ENCODE measurements at regions not wholly inside any gene's neighbourhood (a gene's known extent, or its start where the extent isn't known, plus 50 kb on each side); places are given as distances from the start of the nearest gene placed in this dataset.

- no peak for TF ChIP-seq POLR2A (IDR thresholded peaks at IDR 0.05)
- TF ChIP-seq CTCF (IDR thresholded peaks at IDR 0.05) = no peak
Observed at GRCh38 chr9:90054810-90055209, 450.0 kb downstream of the GADD45G start.
